ENCODE measurements at regions not wholly inside any gene's neighbourhood (a gene's known extent, or its start where the extent isn't known, plus 50 kb on each side); places are given as distances from the start of the nearest gene placed in this dataset.
A peak's percentile ranks its signal among the peaks of the same experiment; 100 is the strongest.

GRCh38 chr4:181950372-181951127 is 292.7 kb upstream of the TENM3 start:
- TF ChIP-seq CTCF (conservative IDR thresholded peaks at IDR 0.05; ENCODE audit: low read depth, low read length): no peak
- H3K4me3 ChIP-seq (ENCODE audit: low read length): no peak overlapping the region
- no peak for DNase-seq (ENCODE audit: low read depth)

- no peak for TF ChIP-seq CTCF (conservative IDR thresholded peaks at IDR 0.05; ENCODE audit: low read depth, low read length)
- DNase-seq (ENCODE audit: low read depth): no peak
- H3K4me3 ChIP-seq (ENCODE audit: low read length): no peak overlapping the region
These were observed 291.9 kb upstream of the TENM3 start for GRCh38 chr4:181951265-181951664.

GRCh38 chr4:181952478-181952877 is 290.7 kb upstream of the TENM3 start:
- peak; percentile 77 for DNase-seq (ENCODE audit: low read depth)
- TF ChIP-seq CTCF (conservative IDR thresholded peaks at IDR 0.05; ENCODE audit: low read depth, low read length): no peak
- H3K4me3 ChIP-seq (ENCODE audit: low read length): no peak overlapping the region

GRCh38 chr4:181956512-181956911 is 286.7 kb upstream of the TENM3 start:
- no peak for TF ChIP-seq CTCF (conservative IDR thresholded peaks at IDR 0.05; ENCODE audit: low read depth, low read length)
- no peak for DNase-seq (ENCODE audit: low read depth)
- no peak overlapping the region for H3K4me3 ChIP-seq (ENCODE audit: low read length)

GRCh38 chr4:181957088-181957487 is 286.1 kb upstream of the TENM3 start:
- H3K4me3 ChIP-seq (ENCODE audit: low read length): no peak overlapping the region
- no peak for TF ChIP-seq CTCF (conservative IDR thresholded peaks at IDR 0.05; ENCODE audit: low read depth, low read length)
- DNase-seq (ENCODE audit: low read depth): peak; percentile 90

- no peak overlapping the region for H3K4me3 ChIP-seq (ENCODE audit: low read length)
- no peak for TF ChIP-seq CTCF (conservative IDR thresholded peaks at IDR 0.05; ENCODE audit: low read depth, low read length)
- DNase-seq (ENCODE audit: low read depth): no peak
These were observed 284.8 kb upstream of the TENM3 start for GRCh38 chr4:181958446-181958845.

GRCh38 chr4:181959121-181959520 is 284.1 kb upstream of the TENM3 start:
- H3K4me3 ChIP-seq (ENCODE audit: low read length): no peak overlapping the region
- TF ChIP-seq CTCF (conservative IDR thresholded peaks at IDR 0.05; ENCODE audit: low read depth, low read length): no peak
- no peak for DNase-seq (ENCODE audit: low read depth)

Data from retinal pigment epithelial cell (primary cell).